ENCODE measurements at regions not wholly inside any gene's neighbourhood (a gene's known extent, or its start where the extent isn't known, plus 50 kb on each side); places are given as distances from the start of the nearest gene placed in this dataset.

- no peaks in the 10 kb centered on the region for H3K27me3 Mint-ChIP-seq (ENCODE audit: low read depth in 2 of 2)
- no peak overlapping the region for H3K4me3 Mint-ChIP-seq
- Histone ChIP-seq H3K36me3 (ENCODE audit: control insufficient read depth, insufficient read depth, low read length) (no peaks in the 10 kb centered on the region), H3K9me3 (ENCODE audit: control insufficient read depth, insufficient read depth, low read length) (no peaks in the 10 kb centered on the region), H3K27ac (ENCODE audit: low read length) (no peak overlapping the region), H3K27me3 (ENCODE audit: control insufficient read depth, insufficient read depth, low read length) (no peaks in the 10 kb centered on the region), H3K4me3 (ENCODE audit: low read length) (no peak overlapping the region), H3K4me1 (ENCODE audit: control insufficient read depth, insufficient read depth, low read length) (no peaks in the 10 kb centered on the region)
- TF ChIP-seq CTCF (IDR thresholded peaks at IDR 0.05), result no peak
- ATAC-seq (no peak), DNase-seq (no peak)
- no peaks in the 10 kb centered on the region for H3K36me3 Mint-ChIP-seq
- no peak overlapping the region for H3K27ac Mint-ChIP-seq
- H3K4me1 Mint-ChIP-seq, result no peaks in the 10 kb centered on the region
- H3K9me3 Mint-ChIP-seq, result peaks cover 5 to 20% of the 10 kb centered on the region in 2 donors
- WGBS (ENCODE audit: insufficient coverage), result 65% methylated on average over 5 of the region's 5 CpGs
- intact Hi-C loops (cut with micrococcal nuclease), result no loop called here
Measured at GRCh38 chr1:195637539-195637938, 970.7 kb downstream of the KCNT2 start.

GRCh38 chr1:195618287-195618686, 990.0 kb downstream of the KCNT2 start:
- TF ChIP-seq CTCF (IDR thresholded peaks at IDR 0.05), result no peak
- DNase-seq (no peak), ATAC-seq (no peak)
- H3K4me3 Mint-ChIP-seq, result no peak overlapping the region
- no peaks in the 10 kb centered on the region for H3K27me3 Mint-ChIP-seq (ENCODE audit: low read depth in 2 of 2)
- H3K4me1 Mint-ChIP-seq, result no peaks in the 10 kb centered on the region
- 70% methylated on average over 3 of the region's 3 CpGs for WGBS (ENCODE audit: insufficient coverage)
- H3K27ac ChIP-seq (ENCODE audit: low read length), result no peak overlapping the region
- no peaks in the 10 kb centered on the region for H3K27me3 ChIP-seq (ENCODE audit: control insufficient read depth, insufficient read depth, low read length)
- intact Hi-C loops (cut with micrococcal nuclease), result no loop called here
- H3K4me1 ChIP-seq (ENCODE audit: control insufficient read depth, insufficient read depth, low read length), result no peaks in the 10 kb centered on the region
- peaks cover 15% of the 10 kb centered on the region for H3K36me3 Mint-ChIP-seq
- no peak overlapping the region for H3K4me3 ChIP-seq (ENCODE audit: low read length)
- H3K9me3 Mint-ChIP-seq, result peaks cover 17 to 19% of the 10 kb centered on the region in 2 donors
- H3K36me3 ChIP-seq (ENCODE audit: control insufficient read depth, insufficient read depth, low read length), result no peaks in the 10 kb centered on the region
- no peak overlapping the region for H3K27ac Mint-ChIP-seq
- H3K9me3 ChIP-seq (ENCODE audit: control insufficient read depth, insufficient read depth, low read length), result peaks cover 6% of the 10 kb centered on the region

- no peak overlapping the region for H3K27ac Mint-ChIP-seq
- H3K36me3 Mint-ChIP-seq, result peaks cover 15% of the 10 kb centered on the region
- ATAC-seq (no peak), DNase-seq (no peak)
- H3K4me1 Mint-ChIP-seq, result no peaks in the 10 kb centered on the region
- H3K9me3 Mint-ChIP-seq, result peaks cover 17 to 18% of the 10 kb centered on the region in 2 donors
- Histone ChIP-seq H3K4me3 (ENCODE audit: low read length) (no peak overlapping the region), H3K4me1 (ENCODE audit: control insufficient read depth, insufficient read depth, low read length) (no peaks in the 10 kb centered on the region), H3K9me3 (ENCODE audit: control insufficient read depth, insufficient read depth, low read length) (peaks cover 6% of the 10 kb centered on the region), H3K27ac (ENCODE audit: low read length) (no peak overlapping the region), H3K36me3 (ENCODE audit: control insufficient read depth, insufficient read depth, low read length) (no peaks in the 10 kb centered on the region), H3K27me3 (ENCODE audit: control insufficient read depth, insufficient read depth, low read length) (no peaks in the 10 kb centered on the region)
- no peaks in the 10 kb centered on the region for H3K27me3 Mint-ChIP-seq (ENCODE audit: low read depth in 2 of 2)
- H3K4me3 Mint-ChIP-seq, result no peak overlapping the region
- WGBS (ENCODE audit: insufficient coverage), result 80% methylated on average over 1 of the region's 2 CpGs
- TF ChIP-seq CTCF (IDR thresholded peaks at IDR 0.05), result no peak
- intact Hi-C loops (cut with micrococcal nuclease), result no loop called here
Measured at GRCh38 chr1:195617106-195617505, 991.1 kb downstream of the KCNT2 start.

- ATAC-seq (no peak), DNase-seq (no peak)
- Histone ChIP-seq H3K27ac (ENCODE audit: low read length) (no peak overlapping the region), H3K9me3 (ENCODE audit: control insufficient read depth, insufficient read depth, low read length) (no peaks in the 10 kb centered on the region), H3K4me3 (ENCODE audit: low read length) (no peak overlapping the region), H3K36me3 (ENCODE audit: control insufficient read depth, insufficient read depth, low read length) (no peaks in the 10 kb centered on the region), H3K4me1 (ENCODE audit: control insufficient read depth, insufficient read depth, low read length) (no peaks in the 10 kb centered on the region), H3K27me3 (ENCODE audit: control insufficient read depth, insufficient read depth, low read length) (no peaks in the 10 kb centered on the region)
- Mint-ChIP-seq H3K9me3 (peaks cover 18 to 26% of the 10 kb centered on the region in 2 donors), H3K4me3 (no peak overlapping the region), H3K36me3 (peaks cover 12% of the 10 kb centered on the region), H3K27ac (no peak overlapping the region), H3K4me1 (no peaks in the 10 kb centered on the region), H3K27me3 (ENCODE audit: low read depth in 2 of 2) (no peaks in the 10 kb centered on the region)
- WGBS (ENCODE audit: insufficient coverage), result 91% methylated on average over 1 of the region's 1 CpG
- intact Hi-C loops (cut with micrococcal nuclease), result no loop called here
- TF ChIP-seq CTCF (IDR thresholded peaks at IDR 0.05), result no peak
Measured at GRCh38 chr1:195608883-195609282, 999.4 kb downstream of the KCNT2 start.

Measured in natural killer cell (primary cell).